ENCODE measurements at regions not wholly inside any gene's neighbourhood (a gene's known extent, or its start where the extent isn't known, plus 50 kb on each side); places are given as distances from the start of the nearest gene placed in this dataset.
A peak's percentile ranks its signal among the peaks of the same experiment; 100 is the strongest.
"Not testable (repeated sequence)": the region's sequence is repeated elsewhere in the genome, so short reads cannot be mapped to it uniquely, and the experiment has no call there.

DNA sequence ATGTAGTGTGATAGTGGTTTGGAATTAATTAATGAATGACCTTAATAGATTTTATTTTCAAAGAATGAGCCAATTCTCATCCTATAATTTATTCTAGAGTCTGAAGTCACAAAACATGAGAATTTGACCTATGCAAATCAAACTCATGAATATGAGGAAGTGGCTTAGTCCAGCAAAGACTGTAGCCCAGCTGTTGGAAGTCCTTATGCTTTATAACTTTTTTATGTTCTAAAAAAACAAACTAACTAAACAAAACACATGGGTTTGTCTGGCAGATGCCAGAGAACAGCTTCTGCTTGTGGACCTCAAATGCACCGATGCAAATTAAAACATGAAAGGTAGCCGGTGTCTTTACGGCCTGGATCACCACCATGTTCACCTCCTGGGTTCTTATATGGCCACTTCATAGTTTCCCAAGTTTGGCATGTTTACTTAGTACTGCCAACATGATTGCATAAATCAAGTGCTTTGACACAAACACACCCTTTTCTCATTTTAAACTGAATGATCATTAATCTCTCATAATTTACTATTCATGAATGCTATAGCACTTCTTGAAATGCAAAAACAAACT lies 277.4 kb downstream of the PAPSS1 start:
- Mint-ChIP-seq H3K27me3 (no peaks in the 10 kb centered on the region), H3K4me3 (no peak overlapping the region), H3K36me3 (no peaks in the 10 kb centered on the region), H3K27ac (no peak overlapping the region), H3K9me3 (peaks cover 0 to 5% (median 3%) of the 10 kb centered on the region in 3 donors), H3K4me1 (no peaks in the 10 kb centered on the region)

DNA sequence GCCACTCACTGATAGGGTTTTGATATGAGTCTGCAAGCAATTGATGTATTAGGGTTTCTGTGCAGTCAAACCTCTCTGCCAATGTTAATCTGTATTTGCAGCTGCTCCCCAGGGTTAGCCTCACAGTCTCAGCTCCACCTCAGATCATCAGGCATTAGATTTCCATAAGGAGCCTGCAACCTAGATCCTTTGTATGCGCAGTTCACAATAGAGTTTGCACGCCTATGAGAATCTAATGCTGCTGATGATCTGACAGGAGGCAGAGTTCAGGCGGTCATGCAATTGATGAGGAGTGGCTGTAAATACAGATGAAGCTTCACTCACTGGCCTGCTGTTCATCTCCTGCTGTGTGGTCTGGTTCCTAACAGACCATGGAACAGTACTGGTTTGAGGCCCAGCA lies 280.6 kb downstream of the PAPSS1 start:
- Mint-ChIP-seq H3K9me3 (no peaks in the 10 kb centered on the region), H3K27ac (no peak overlapping the region), H3K27me3 (no peaks in the 10 kb centered on the region), H3K36me3 (no peaks in the 10 kb centered on the region), H3K4me3 (no peak overlapping the region), H3K4me1 (no peaks in the 10 kb centered on the region)

DNA sequence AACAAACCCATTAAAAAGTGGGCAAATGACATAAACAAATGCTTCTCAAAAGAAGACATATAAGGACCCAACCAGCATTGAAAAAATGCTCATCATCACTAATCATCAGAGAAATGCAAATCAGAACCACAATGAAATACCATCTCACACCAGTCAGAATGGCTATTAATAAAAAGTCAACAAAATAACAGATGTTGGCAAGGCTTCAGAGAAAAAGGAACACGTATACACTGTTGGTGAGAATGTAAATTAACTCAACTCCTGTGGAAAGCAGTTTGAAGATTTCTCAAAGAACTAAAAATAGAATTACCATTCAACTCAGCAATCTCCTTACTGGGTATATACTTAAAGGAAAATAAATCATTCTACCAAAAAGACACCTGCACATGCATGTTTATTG lies 283.6 kb downstream of the PAPSS1 start:
- not testable (repeated sequence) for H3K4me3 Mint-ChIP-seq, H3K9me3 Mint-ChIP-seq, H3K27ac Mint-ChIP-seq, H3K27me3 Mint-ChIP-seq, H3K4me1 Mint-ChIP-seq, H3K36me3 Mint-ChIP-seq

DNA sequence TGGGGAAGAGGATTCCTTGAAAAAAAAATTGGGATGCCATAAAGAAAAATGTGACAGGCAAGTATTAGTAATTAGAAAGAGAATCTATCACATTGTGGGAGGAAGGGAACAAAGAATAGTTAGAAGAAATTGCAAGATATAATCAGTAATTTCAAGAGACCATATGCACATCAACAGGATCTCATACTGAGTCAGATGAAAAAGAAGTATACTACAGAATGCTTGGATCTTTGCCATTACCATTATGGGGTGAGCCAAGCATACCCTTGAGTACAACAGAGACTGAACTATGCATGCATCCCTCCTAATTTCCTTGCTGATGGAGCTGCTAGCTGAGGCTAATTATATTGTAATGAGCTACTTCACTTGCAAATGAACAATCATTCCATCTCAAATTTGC lies 287.6 kb downstream of the PAPSS1 start:
- Mint-ChIP-seq H3K27ac (no peak overlapping the region), H3K27me3 (no peaks in the 10 kb centered on the region), H3K4me1 (no peaks in the 10 kb centered on the region), H3K9me3 (peaks cover 0 to 2% (median 0%) of the 10 kb centered on the region in 3 donors), H3K4me3 (no peak overlapping the region), H3K36me3 (peaks cover 1% of the 10 kb centered on the region)

DNA sequence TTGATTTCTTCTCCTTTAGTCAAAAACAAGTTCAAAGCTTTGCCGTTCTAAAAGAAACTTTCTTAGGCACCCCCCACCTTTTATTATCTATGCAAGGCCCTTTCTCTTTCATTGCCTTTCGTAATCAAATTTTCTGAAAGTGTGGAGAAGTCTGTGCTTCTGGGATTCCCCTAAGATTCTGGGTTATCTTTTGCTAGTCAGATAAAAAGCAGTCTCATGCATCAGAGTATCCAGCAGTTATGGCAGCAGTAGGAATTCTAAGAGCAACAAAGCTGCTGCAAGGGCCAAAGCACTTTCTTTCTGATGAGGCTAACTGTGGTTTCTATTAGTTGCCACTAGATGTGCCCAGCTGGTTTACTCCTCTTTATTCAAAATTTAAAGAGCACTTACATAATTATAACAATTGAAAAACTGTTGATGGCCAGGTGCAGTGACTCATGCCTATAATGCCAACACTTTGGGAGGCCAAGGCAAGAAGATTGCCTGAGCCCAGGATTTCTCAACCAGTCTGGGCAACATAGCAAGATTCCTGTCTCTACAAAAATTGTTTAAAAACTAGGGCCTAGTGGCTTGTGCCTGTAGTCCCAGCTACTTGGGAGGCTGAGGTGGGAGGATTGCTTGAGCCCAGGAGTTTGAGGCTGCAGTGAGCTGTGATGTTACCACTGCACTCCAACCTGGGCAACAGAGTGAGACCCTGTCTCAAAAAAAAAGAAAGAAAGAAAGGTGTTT lies 296.2 kb downstream of the PAPSS1 start:
- H3K4me1 Mint-ChIP-seq, result no peaks in the 10 kb centered on the region
- H3K27me3 Mint-ChIP-seq, result no peaks in the 10 kb centered on the region
- H3K27ac Mint-ChIP-seq, result no peak overlapping the region
- peaks cover 0 to 3% (median 0%) of the 10 kb centered on the region in 3 donors for H3K9me3 Mint-ChIP-seq
- H3K4me3 Mint-ChIP-seq, result peak overlapping the region in 1 of 4 donors; percentile 40
- peaks cover 1% of the 10 kb centered on the region for H3K36me3 Mint-ChIP-seq

DNA sequence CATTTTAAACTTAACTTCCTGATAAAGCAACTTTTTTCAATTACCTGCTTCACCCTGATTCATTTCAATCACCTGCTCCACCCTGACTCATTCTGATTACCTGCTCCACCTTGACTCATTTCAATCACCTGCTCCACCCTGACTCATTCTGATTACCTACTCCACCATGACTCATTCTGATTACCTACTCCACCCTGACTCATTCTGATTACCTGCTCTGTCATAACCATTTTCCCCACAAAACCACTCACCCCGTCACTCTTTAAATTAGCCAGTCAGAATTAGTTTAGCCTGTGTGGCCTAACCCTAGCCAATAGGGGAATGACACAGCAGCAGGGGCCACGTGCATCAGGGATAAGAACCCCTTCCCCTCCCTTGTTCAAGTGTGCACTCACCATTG lies 300.5 kb downstream of the PAPSS1 start:
- not testable (repeated sequence) for H3K9me3 Mint-ChIP-seq, H3K36me3 Mint-ChIP-seq, H3K4me3 Mint-ChIP-seq, H3K27me3 Mint-ChIP-seq, H3K27ac Mint-ChIP-seq, H3K4me1 Mint-ChIP-seq

DNA sequence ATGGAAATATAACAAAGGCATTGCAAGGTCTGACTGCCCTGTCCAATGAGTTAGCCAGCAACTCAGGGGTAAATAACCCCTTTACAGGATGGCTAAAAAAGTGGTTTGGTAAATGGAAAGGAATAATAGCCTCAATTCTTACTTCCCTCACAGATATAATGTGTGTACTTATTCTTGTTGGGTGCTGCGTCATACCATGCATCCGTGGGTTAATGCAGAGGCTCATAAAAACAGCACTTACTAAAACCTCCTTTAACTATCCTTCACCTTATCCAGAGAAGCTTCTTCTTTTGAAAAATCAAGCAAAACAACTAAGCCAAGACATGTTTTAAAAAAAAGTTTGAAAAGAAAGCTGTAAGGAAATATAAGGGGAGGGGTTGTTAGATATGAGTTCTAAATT lies 301.0 kb downstream of the PAPSS1 start:
- no peaks in the 10 kb centered on the region for H3K27me3 Mint-ChIP-seq
- H3K4me3 Mint-ChIP-seq, result no peak overlapping the region

DNA sequence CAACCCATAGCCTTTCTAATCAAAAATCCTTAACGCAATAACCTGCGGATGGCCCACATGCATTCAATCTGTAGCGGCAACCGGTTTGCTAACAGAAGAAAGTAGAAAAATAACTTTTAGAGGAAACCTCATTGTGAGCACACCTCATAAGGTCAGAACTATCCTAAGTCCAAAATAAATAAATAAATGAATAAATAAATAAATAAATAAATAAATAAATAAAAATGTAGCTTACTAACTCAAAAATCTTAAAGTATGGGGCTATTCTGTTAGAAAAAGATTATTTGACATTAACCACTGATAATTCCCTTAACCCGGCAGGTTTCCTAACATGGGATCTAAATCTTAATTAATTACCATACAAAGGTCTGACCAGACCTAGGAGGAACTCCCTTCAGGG lies 304.5 kb downstream of the PAPSS1 start:
- not testable (repeated sequence) for H3K36me3 Mint-ChIP-seq, H3K4me3 Mint-ChIP-seq, H3K9me3 Mint-ChIP-seq

More for the DNA sequence above, 301.0 kb downstream of the PAPSS1 start:
- H3K9me3 Mint-ChIP-seq, result peaks cover 0 to 5% (median 0%) of the 10 kb centered on the region in 3 donors
- no peaks in the 10 kb centered on the region for H3K4me1 Mint-ChIP-seq
- H3K36me3 Mint-ChIP-seq, result no peaks in the 10 kb centered on the region
- H3K27ac Mint-ChIP-seq, result no peak overlapping the region

DNA sequence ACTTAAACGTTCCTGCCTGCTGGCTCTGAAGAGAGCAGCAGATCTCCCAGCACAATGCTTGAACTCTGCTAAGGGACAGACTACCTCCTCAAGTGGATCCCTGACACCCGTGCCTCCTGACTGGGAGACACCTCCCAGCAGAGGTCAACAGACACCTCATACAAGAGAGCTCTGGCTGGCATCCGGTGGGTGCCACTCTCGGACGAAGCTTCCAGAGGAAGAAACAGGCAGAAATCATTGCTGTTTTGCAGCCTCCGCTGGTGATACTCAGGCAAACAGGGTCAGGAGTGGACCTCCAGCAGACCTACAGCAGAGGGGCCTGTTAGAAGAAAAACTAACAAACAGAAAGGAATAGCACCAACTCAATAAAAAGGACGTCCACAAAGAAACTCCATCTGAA lies 310.2 kb downstream of the PAPSS1 start:
- H3K36me3 Mint-ChIP-seq, H3K27ac Mint-ChIP-seq, H3K9me3 Mint-ChIP-seq, H3K4me3 Mint-ChIP-seq, H3K27me3 Mint-ChIP-seq, H3K4me1 Mint-ChIP-seq: not testable (repeated sequence)

More for the DNA sequence above, 304.5 kb downstream of the PAPSS1 start:
- H3K27ac Mint-ChIP-seq, H3K4me1 Mint-ChIP-seq, H3K27me3 Mint-ChIP-seq: not testable (repeated sequence)

DNA sequence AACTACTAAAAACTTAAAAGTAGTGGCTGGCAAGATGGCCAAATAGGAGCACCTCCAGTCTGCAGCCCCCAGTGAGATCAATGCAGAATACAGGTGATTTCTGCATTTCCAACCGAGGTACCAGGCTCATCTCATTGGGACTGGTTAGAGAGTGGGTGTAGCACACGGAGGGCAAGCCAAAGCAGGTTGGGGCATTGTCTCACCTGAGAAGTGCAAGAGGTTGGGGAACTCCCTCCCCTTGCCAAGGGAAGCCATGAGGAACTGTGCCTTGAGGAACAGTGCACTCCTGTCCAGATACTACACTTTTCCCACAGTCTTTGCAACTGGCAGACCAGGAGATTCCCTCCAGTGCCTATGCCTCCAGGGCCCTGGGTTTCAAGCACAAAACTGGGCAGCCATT lies 311.1 kb downstream of the PAPSS1 start:
- H3K27ac Mint-ChIP-seq, result no peak overlapping the region
- peaks cover 5% of the 10 kb centered on the region for H3K27me3 Mint-ChIP-seq
- H3K36me3 Mint-ChIP-seq, result peaks cover 1% of the 10 kb centered on the region
- no peaks in the 10 kb centered on the region for H3K4me1 Mint-ChIP-seq
- H3K9me3 Mint-ChIP-seq, result peaks cover 0 to 5% (median 2%) of the 10 kb centered on the region in 3 donors
- no peak overlapping the region for H3K4me3 Mint-ChIP-seq

DNA sequence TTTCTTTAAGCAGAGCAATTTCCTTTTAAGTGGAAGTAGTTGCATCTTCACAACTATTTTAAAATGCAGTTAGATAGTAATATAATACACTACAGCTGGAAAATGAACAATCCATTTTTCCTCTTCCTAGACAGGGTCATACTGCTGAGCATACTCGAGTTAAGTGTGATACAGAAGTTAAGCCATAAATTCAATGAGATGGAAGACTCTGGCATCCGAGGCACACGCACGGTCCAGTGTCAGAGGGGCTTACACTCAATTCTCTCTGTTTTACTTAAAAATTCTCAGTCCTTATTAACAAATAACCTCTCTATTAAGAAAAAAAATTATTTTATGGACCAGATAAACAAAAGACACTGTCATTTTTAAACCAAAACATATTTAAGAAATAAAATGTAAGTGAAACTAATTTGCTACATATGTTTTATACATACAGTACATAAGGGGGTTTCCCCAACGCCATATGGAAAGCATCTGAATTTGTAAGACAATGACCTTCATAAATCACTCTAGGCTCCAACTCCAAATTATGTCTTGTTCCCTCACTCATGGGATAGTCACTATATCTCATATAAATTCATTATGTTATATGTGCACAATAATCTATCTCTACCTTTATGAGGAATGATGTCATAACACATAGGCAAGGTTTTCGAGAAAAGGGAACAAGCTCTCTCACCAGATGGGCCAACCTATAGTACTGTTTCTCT lies 315.3 kb downstream of the PAPSS1 start:
- Mint-ChIP-seq H3K27ac (no peak overlapping the region), H3K27me3 (peaks cover 5% of the 10 kb centered on the region), H3K9me3 (no peaks in the 10 kb centered on the region), H3K4me3 (no peak overlapping the region), H3K4me1 (no peaks in the 10 kb centered on the region), H3K36me3 (no peaks in the 10 kb centered on the region)

DNA sequence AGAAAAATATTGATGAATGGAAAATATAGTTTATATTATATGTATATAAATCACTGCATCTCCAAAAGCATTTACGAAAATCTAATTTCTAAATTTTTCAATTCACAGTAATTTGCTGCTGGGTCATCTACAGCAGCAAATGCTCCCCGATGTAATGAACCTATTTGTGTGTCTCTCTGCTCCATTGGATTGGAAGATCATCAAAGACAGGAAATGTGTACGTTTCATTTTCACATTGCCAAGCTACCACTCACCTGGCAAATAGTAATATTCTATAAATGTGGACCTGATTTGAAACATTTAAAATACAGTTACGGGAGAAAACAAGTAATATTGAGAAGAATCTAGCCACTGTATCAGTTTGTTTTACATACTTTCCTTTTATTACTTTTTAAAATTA lies 317.7 kb downstream of the PAPSS1 start:
- no peaks in the 10 kb centered on the region for H3K4me1 Mint-ChIP-seq

DNA sequence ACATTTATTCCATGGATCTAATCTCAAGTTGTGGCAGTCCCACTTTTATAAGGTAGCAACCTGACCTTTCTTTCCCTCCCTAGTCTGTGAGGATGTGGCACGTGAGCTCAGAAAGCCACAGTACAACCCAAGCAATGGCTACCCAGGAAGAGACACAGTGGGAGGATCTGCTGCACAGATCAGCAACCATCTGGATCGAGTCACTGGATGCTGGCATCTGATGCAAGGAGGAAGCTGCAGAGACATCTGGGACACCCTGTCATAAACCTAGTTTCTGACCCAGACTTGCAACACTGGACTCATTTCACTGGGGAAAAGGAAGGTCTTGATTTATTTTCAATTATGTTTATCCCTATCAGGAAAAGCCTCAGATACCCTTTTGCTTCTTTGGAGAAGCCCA lies 327.1 kb downstream of the PAPSS1 start:
- H3K4me3 Mint-ChIP-seq, result no peak overlapping the region
- H3K4me1 Mint-ChIP-seq, result no peaks in the 10 kb centered on the region
- H3K27ac Mint-ChIP-seq, result no peak overlapping the region
- H3K36me3 Mint-ChIP-seq, result no peaks in the 10 kb centered on the region
- H3K27me3 Mint-ChIP-seq, result no peaks in the 10 kb centered on the region
- H3K9me3 Mint-ChIP-seq, result peaks cover 0 to 4% (median 0%) of the 10 kb centered on the region in 3 donors

More for the DNA sequence above, 317.7 kb downstream of the PAPSS1 start:
- no peaks in the 10 kb centered on the region for H3K27me3 Mint-ChIP-seq
- H3K27ac Mint-ChIP-seq, result no peak overlapping the region
- H3K36me3 Mint-ChIP-seq, result no peaks in the 10 kb centered on the region
- H3K9me3 Mint-ChIP-seq, result no peaks in the 10 kb centered on the region
- H3K4me3 Mint-ChIP-seq, result no peak overlapping the region

DNA sequence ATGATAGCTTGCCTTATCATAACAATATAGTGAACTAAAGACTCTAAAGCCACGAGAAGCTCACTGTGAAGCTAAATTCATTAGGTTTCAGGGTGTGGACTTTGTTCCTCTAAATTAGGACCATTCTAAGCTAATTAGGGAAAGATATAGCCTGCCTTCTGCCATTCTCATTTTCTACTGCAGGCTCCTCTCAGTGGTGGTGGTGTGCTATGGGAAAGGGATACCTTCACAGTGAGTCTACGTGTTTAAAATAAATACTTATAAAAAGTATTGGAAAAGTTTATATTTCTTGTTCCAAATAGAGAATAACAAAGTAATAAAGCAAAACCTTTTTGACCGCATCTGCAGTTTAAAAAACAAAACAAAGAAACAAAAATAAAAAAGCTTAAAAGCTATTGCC lies 327.7 kb downstream of the PAPSS1 start:
- Mint-ChIP-seq H3K27me3 (no peaks in the 10 kb centered on the region), H3K4me3 (no peak overlapping the region), H3K4me1 (no peaks in the 10 kb centered on the region), H3K27ac (no peak overlapping the region), H3K36me3 (no peaks in the 10 kb centered on the region), H3K9me3 (peaks cover 0 to 4% (median 0%) of the 10 kb centered on the region in 3 donors)

DNA sequence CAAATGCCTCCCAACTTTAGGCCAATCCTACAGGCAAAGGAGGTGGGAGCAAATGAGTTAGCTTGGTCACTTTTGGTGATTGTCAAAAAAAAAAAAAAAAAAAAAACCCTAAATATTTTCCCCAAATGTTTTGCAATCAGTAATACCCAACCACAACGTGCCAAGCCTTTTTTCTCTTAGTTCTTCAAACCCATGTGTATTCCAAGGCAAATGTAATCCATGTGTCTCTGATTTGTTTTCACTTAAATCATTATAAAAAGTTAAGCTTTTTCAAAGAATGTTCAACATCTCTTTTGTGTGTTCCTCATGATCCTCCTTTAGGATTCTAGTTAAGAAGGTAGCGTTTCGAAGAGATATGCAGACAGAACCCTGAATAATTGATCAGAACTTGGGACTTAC lies 328.4 kb downstream of the PAPSS1 start:
- H3K36me3 Mint-ChIP-seq, result no peaks in the 10 kb centered on the region
- no peaks in the 10 kb centered on the region for H3K4me1 Mint-ChIP-seq
- no peak overlapping the region for H3K4me3 Mint-ChIP-seq
- H3K27ac Mint-ChIP-seq, result no peak overlapping the region
- H3K9me3 Mint-ChIP-seq, result peaks cover 0 to 4% (median 0%) of the 10 kb centered on the region in 3 donors
- H3K27me3 Mint-ChIP-seq, result no peaks in the 10 kb centered on the region

All from IgD-negative memory B cell (primary cell).